ENCODE measurements at regions not wholly inside any gene's neighbourhood (a gene's known extent, or its start where the extent isn't known, plus 50 kb on each side); places are given as distances from the start of the nearest gene placed in this dataset.

GRCh38 chr6:134555672-134556071 lies 237.8 kb upstream of the SGK1 start:
- Mint-ChIP-seq H3K9me3 (peaks cover 3% of the 10 kb centered on the region), H3K4me3 (no peak overlapping the region), H3K27me3 (no peaks in the 10 kb centered on the region), H3K4me1 (no peaks in the 10 kb centered on the region), H3K36me3 (ENCODE audit: low read depth) (no peaks in the 10 kb centered on the region), H3K27ac (no peak overlapping the region)
- no peak for ATAC-seq (ENCODE audit: low read depth)
- TF ChIP-seq CTCF (IDR thresholded peaks at IDR 0.05) = no peak
- DNase-seq = no peak
- intact Hi-C loops (cut with micrococcal nuclease) = no loop called here
- ChIA-PET CTCF (no interaction called here), POLR2A (no interaction called here)

GRCh38 chr6:134553936-134554335 lies 236.0 kb upstream of the SGK1 start:
- H3K27ac Mint-ChIP-seq = no peak overlapping the region
- no peaks in the 10 kb centered on the region for H3K27me3 Mint-ChIP-seq
- ATAC-seq (ENCODE audit: low read depth) = no peak
- intact Hi-C loops (cut with micrococcal nuclease) = no loop called here
- TF ChIP-seq CTCF (IDR thresholded peaks at IDR 0.05) = no peak
- CTCF ChIA-PET = no interaction called here
- H3K9me3 Mint-ChIP-seq = peaks cover 3% of the 10 kb centered on the region
- DNase-seq = no peak
- POLR2A ChIA-PET = interaction anchor here (0.6 kb wide), 1 partner anchor 367 kb away, joined by 7 read pairs; no protein-coding TSS in a partner anchor
- H3K4me1 Mint-ChIP-seq = no peaks in the 10 kb centered on the region
- H3K4me3 Mint-ChIP-seq = no peak overlapping the region
- no peaks in the 10 kb centered on the region for H3K36me3 Mint-ChIP-seq (ENCODE audit: low read depth)

GRCh38 chr6:134551245-134551960 lies 233.5 kb upstream of the SGK1 start:
- POLR2A ChIA-PET = no interaction called here
- CTCF ChIA-PET = no interaction called here
- H3K27ac Mint-ChIP-seq = no peak overlapping the region

GRCh38 chr6:134550604-134551003 lies 232.7 kb upstream of the SGK1 start:
- Mint-ChIP-seq H3K9me3 (no peaks in the 10 kb centered on the region), H3K4me1 (no peaks in the 10 kb centered on the region), H3K27me3 (no peaks in the 10 kb centered on the region), H3K27ac (no peak overlapping the region), H3K4me3 (no peak overlapping the region), H3K36me3 (ENCODE audit: low read depth) (no peaks in the 10 kb centered on the region)
- ChIA-PET CTCF (no interaction called here), POLR2A (no interaction called here)
- no peak for ATAC-seq (ENCODE audit: low read depth)
- no peak for DNase-seq
- TF ChIP-seq CTCF (IDR thresholded peaks at IDR 0.05) = no peak
- intact Hi-C loops (cut with micrococcal nuclease) = no loop called here

More at GRCh38 chr6:134551245-134551960, 233.5 kb upstream of the SGK1 start:
- no peak for DNase-seq
- intact Hi-C loops (cut with micrococcal nuclease) = no loop called here
- H3K4me3 Mint-ChIP-seq = no peak overlapping the region
- no peak for TF ChIP-seq CTCF (IDR thresholded peaks at IDR 0.05)
- H3K36me3 Mint-ChIP-seq (ENCODE audit: low read depth) = no peaks in the 10 kb centered on the region
- no peaks in the 10 kb centered on the region for H3K27me3 Mint-ChIP-seq
- ATAC-seq (ENCODE audit: low read depth) = no peak
- no peaks in the 10 kb centered on the region for H3K9me3 Mint-ChIP-seq
- H3K4me1 Mint-ChIP-seq = no peaks in the 10 kb centered on the region

GRCh38 chr6:134549854-134550253 lies 231.9 kb upstream of the SGK1 start:
- ChIA-PET CTCF (no interaction called here), POLR2A (no interaction called here)
- no peaks in the 10 kb centered on the region for H3K4me1 Mint-ChIP-seq
- intact Hi-C loops (cut with micrococcal nuclease) = no loop called here
- H3K27me3 Mint-ChIP-seq = no peaks in the 10 kb centered on the region
- no peaks in the 10 kb centered on the region for H3K9me3 Mint-ChIP-seq
- ATAC-seq (ENCODE audit: low read depth) (no peak), DNase-seq (no peak)
- H3K36me3 Mint-ChIP-seq (ENCODE audit: low read depth) = no peaks in the 10 kb centered on the region
- no peak for TF ChIP-seq CTCF (IDR thresholded peaks at IDR 0.05)
- no peak overlapping the region for H3K4me3 Mint-ChIP-seq
- no peak overlapping the region for H3K27ac Mint-ChIP-seq
